Activated CD8-positive, alpha-beta memory T cell treated with anti-CD3 and anti-CD28 coated beads, Interleukin-2, amount 50 U/mL, for 24 hours (primary cell): ENCODE measurements at regions not wholly inside any gene's neighbourhood (a gene's known extent, or its start where the extent isn't known, plus 50 kb on each side); places are given as distances from the start of the nearest gene placed in this dataset.

Experiments used
- DNase-seq: peaks from one replicate; pipeline ENCODE4 v3.0.0-alpha.2; 2020; ENCODE audit errors: extremely low read depth

DNA sequence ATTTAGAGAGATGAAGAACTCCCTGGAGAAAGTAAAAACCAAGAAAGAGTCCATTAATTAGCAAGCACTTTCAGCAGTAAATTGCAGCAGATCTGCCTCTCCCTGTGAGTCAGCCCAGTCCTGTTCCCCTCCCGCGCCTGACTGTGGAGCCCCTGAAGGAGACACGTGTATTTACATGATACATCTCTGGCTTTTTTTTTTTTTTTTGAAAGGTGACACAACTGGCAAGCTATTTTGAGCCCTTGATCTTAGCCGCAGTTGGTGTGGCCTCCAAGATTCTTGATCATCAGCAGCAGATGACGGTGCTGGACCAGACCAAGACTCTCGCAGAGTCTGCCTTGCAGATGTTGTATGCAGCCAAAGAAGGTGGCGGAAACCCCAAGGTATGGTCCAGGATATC is 271.8 kb upstream of the TPM1 start:
- no peak for DNase-seq

GRCh38 chr15:62771234-62771633 is 271.3 kb upstream of the TPM1 start:
- no peak for DNase-seq

- DNase-seq: no peak
These were observed 269.0 kb upstream of the TPM1 start for GRCh38 chr15:62773369-62774165.

DNA sequence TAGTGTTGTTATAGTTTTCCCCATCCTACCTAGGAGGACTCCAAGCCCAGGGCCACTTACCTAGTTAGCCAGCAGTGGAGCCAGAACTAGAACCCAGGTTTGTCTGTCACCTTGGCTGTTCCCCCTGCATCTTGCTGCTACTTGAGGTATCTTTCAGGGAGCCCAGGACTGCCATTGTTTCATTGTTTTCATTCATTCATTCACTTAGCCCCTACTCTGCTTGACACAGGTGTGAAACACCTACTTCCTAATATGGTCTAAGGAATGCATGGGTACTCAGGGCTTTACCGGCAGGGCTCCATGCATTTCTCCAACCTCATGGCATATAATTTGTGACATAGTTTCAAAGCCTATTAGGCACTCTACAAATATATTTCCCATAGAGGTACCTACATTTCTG is 266.6 kb upstream of the TPM1 start:
- DNase-seq: no peak

- DNase-seq: no peak
These were observed 264.9 kb upstream of the TPM1 start for GRCh38 chr15:62777671-62778070.

- no peak for DNase-seq
These were observed 263.3 kb upstream of the TPM1 start for GRCh38 chr15:62779036-62779770.

DNA sequence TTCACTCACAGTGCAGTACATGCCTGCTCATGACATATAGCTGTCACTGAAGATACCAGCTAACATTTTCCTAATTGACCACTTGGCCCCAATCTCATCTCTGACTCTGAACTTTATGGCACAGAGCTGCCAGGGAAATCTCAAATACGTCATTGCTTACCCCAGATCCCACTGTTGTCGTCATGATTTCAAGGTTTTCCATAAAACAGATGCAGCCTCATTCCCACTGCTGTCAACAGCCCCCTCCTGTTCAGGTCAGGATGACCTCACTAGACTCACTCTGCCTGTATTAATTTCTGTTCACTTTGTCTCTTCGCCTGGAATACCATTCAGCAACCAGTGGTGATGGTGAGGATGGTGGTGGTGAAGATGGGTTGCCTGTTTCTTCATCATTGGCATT is 262.6 kb upstream of the TPM1 start:
- no peak for DNase-seq

- DNase-seq: no peak
These were observed 261.5 kb upstream of the TPM1 start for GRCh38 chr15:62781081-62781497.

GRCh38 chr15:62782071-62782841 is 260.3 kb upstream of the TPM1 start:
- DNase-seq: no peak

DNA sequence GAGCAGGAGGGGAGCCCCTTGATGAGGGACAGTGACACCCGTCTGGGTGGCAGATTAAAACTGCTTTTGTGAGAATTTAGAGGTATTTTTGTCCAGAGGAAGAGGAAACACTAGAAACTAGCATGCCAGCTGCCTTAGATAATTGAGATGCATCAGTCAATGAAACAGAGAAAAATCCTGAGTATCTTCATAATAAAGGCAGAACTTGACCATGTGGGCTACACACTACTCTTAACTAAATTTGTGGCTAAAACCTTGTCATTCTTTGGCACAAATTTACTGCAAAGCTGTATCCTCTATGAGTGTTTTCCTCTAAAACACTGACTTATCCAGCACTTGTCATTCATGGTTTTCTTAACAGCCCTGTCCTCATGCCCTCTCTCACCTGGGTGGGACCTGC is 259.7 kb upstream of the TPM1 start:
- DNase-seq: no peak

DNA sequence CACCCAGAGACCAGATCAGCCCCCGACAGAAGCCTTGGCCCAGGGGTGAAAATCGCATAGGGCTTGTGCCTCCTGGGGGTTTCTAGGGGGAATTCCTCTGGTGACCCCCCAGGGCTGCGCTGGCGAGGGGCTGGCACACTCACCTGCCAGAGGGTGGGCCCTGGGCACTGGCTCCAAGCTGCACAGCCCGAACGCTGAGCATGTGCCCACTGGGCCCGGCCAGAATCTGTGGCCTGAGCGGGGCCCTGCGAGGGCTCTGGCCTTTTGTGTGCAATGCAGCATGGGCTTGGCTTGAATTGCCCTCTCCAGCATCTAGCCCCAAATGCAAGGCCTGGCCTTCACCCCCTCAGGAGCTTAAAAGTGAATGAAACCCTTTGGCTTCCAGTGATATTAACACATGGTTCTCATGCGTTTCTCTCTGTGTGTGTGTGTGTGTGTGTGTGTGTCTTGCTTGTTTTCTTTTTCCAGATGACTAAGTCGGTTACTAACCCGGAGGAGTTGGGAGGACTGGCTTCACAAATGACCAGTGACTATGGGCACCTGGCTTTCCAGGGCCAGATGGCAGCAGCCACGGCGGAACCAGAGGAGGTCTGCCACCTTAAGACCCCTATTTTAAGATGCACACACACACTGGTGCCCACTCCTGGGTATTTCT is 259.1 kb upstream of the TPM1 start:
- DNase-seq: no peak

DNA sequence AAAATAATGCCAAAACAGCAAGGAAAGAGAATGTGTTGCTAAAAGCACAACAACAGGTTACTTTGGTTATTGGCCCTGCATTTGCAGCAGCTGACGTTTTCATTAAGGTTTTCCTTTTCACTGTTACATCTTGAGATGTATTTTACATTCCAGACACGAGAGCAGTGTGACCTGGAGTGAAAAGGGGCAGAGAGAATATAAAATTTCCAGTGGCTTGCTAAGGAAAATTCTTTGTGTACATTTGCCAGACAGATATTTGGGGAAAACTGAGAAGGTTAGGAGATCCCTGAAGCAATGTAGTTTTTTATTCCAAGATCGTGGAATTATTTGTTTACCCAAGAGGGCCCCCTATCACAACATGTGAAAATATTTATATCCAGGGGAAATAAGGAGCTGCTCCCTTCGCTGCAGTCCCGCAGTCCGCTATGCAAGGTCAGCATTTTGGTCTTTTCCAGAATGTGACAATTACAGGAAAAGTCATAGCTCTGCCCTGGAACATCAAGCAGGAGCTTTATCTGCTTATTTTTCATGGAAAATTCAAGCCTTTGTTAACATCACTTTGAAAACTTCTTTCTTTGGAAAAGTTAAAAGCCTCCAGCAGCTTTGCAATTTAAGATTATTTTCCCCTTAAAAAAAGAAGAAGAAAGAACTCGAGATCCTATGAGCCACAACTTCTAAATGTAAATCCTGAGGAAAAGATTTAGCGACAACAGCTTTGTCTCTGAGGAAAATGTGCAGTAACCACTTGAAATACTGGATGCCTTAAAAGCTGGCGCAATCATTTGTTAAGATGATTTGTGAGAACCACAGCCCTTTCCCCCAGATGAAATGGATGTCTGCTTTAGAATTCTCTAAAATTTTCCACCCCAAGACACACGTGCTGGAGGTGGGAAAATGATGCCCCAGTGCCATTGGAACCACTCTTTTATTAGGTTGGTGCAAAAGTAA is 256.4 kb upstream of the TPM1 start:
- DNase-seq: no peak

- no peak for DNase-seq
These were observed 255.1 kb upstream of the TPM1 start for GRCh38 chr15:62787401-62787800.

- DNase-seq: no peak
These were observed 254.3 kb upstream of the TPM1 start for GRCh38 chr15:62788224-62788623.

- DNase-seq: no peak
These were observed 252.0 kb upstream of the TPM1 start for GRCh38 chr15:62790546-62790945.

DNA sequence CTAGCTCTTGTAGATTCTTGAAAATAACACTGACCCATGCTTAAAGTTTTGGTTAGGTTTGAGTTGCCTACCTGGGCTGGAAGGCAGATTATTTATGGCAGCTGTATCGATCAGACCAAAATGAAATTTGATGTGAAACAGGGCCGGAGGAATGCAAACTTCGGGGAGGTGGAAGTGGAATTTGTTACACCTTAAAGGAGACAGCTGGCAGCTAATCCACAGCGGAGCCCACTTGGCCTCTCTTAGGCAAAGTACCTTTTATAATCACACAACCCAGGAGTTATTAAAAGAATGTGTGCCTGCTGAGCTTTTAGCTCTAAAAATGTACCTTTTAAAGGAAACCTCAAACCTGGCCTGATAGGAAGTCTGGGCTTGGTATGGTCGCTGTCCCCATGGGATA is 250.9 kb upstream of the TPM1 start:
- DNase-seq: no peak

DNA sequence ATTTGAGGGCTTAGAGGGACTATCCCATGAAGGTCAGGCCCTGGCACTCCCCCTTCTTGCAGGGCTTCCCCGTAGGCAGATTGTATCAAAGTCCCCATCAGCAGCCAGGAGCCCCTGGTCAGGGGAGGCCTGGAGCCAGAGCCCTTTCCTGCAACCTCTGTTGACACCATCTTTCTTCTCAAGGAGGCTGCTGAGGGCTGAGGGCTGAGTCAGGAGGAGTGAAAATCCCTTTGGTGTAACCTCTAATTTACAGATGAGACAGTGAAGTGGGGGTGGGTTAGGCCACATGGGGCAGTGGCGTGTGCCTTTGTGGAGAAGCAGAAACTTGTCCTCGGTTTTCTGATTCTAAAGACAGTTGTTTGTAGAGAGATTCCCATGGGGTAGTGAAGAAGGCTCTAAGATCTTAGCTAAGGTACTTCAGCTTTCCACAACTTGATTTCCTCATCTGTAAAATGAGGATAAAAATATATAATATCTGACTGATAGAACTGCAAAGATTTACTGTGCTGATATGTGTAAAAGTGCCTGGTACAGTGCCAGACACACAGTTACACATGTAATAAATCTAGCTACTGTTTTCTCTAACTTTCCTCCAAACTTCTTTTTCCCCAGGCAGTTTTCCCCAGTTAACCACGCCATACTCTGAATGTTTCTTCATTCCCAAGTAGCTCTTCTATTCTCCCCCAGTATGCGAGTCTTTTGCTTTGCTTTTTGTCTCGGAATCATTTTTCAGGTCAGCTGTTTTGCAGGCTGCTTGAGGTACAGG is 249.4 kb upstream of the TPM1 start:
- DNase-seq: no peak

GRCh38 chr15:62793752-62794144 is 248.8 kb upstream of the TPM1 start:
- no peak for DNase-seq

- no peak for DNase-seq
These were observed 247.4 kb upstream of the TPM1 start for GRCh38 chr15:62795171-62795570.
